ENCODE measurements at regions not wholly inside any gene's neighbourhood (a gene's known extent, or its start where the extent isn't known, plus 50 kb on each side); places are given as distances from the start of the nearest gene placed in this dataset.

GRCh38 chr1:182113879-182114626 lies 52.5 kb upstream of the ZNF648 start:
- TF ChIP-seq ZFX (IDR thresholded peaks at IDR 0.05; ENCODE audit: borderline replicate concordance) = no peak
- no peak for TF ChIP-seq CTCF (IDR thresholded peaks at IDR 0.05)
- H3K27ac ChIP-seq = no peak overlapping the region

GRCh38 chr1:182111496-182111895 lies 50.0 kb upstream of the ZNF648 start:
- no peak overlapping the region for H3K27ac ChIP-seq
- TF ChIP-seq CTCF (IDR thresholded peaks at IDR 0.05) (no peak), ZFX (IDR thresholded peaks at IDR 0.05; ENCODE audit: borderline replicate concordance) (no peak)
